HG02970 (cell line): ENCODE measurements at regions not wholly inside any gene's neighbourhood (a gene's known extent, or its start where the extent isn't known, plus 50 kb on each side); places are given as distances from the start of the nearest gene placed in this dataset.
"Not testable (repeated sequence)": the region's sequence is repeated elsewhere in the genome, so short reads cannot be mapped to it uniquely, and the experiment has no call there.

Experiments used
- ATAC-seq: cut with Tn5 transposase; IDR thresholded peaks from one replicate; pipeline ENCODE4 v1.9.1; 2021; ENCODE audit warnings: mild to moderate bottlenecking, moderate library complexity, moderate number of reproducible peaks; ENCODE audit not compliant: unreplicated experiment, low FRiP score

DNA sequence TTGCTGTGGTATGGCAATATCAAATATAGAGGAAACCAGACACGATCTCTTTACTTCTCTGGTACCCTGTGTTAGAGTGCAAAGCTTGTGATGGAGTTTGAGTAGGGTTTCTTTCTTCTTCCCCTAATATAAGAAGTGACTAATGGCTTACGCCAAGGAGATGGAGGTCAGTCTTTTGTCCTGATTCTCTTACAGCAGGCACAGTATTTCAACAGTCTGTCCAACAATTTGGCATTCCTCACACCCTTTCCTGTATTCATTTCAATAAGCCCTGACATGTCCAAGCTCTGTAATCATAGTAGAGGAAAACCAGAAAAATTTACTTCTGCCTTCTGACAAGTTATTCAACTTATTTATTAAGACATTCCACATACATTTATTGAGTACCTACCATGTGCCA lies 546.2 kb downstream of the TMEM135 start:
- ATAC-seq, result no peak

- no peak for ATAC-seq
Measured at GRCh38 chr11:87575088-87575487, 537.4 kb downstream of the TMEM135 start.

GRCh38 chr11:87574193-87574592 lies 536.5 kb downstream of the TMEM135 start:
- ATAC-seq, result no peak

- no peak for ATAC-seq
Measured at GRCh38 chr11:87573708-87574107, 536.0 kb downstream of the TMEM135 start.

- ATAC-seq, result no peak
Measured at GRCh38 chr11:87572881-87573280, 535.1 kb downstream of the TMEM135 start.

DNA sequence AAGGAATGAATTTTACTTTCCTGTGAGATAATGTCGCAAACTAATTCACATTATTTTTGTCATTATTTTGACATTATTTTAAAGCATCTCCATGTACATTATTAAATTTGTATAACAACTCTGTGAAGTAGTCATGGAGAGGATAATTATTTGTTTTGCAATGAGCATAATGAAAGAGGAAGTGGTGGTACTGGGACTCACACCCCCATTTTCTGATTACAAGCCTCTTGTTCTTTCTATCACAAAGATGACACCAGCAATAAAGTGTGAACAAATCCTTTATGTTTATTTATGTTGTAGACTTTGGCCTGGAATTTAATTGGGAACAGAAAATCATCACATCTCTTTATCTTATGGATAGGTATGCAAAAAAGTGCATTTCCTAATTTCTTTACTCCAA lies 522.6 kb downstream of the TMEM135 start:
- ATAC-seq, result no peak

DNA sequence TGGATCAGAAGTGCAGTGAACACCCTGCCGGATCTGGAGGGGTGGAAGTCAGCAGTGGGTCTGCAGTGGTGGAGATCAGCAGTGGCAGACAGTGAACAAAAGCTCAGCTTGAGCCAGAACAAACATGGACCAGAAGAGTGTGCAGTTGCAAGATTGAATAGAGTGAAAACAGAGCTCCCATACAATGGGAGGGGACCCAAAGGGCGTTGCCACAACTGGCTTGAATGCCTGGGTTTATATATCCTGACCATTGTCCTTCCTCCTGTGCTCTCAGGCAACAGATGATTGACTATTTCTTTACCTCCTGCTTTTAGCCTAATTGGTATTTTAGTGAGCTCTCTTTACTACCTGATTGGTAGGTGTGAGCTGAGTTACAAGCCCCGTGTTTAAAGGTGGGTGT lies 522.1 kb downstream of the TMEM135 start:
- ATAC-seq, result not testable (repeated sequence)

DNA sequence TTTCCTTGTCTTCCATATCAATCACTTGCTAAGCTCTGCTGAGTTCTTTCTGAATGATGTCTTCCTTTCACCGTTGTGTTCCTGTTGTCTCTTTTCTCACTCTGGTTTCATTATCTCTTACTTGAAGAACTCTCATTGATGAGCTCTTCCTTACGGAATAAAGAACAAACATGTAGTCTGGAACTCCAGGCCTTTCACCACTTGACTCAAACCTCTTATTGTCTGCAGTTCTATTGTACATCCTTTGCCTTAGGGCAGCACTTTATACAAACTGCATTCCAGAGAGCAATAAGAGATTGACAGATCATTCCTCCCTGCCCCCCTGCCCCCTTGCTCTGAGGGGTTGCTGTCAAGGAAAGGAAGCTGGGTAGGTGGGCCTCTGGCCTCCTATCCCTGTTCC lies 517.4 kb downstream of the TMEM135 start:
- ATAC-seq, result no peak

- no peak for ATAC-seq
Measured at GRCh38 chr11:87548797-87549196, 511.1 kb downstream of the TMEM135 start.

DNA sequence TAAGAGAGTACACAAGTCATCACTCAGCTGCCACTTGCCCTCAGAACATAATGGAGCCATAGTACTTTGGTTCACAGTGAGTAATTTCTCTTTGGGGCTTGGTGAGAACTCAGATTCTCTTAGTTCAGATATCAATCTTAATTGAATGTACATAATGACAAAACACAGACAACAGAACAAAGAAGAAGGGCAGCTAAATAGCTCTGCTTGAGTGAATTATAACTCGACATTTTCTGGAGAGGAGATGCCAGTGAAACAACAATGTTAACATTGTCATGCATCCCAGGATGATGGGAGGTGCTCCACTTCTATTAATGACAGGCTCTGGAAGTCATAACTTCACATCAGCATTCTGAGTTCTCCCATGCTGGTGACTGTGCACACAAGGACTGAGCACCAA lies 508.1 kb downstream of the TMEM135 start:
- no peak for ATAC-seq

DNA sequence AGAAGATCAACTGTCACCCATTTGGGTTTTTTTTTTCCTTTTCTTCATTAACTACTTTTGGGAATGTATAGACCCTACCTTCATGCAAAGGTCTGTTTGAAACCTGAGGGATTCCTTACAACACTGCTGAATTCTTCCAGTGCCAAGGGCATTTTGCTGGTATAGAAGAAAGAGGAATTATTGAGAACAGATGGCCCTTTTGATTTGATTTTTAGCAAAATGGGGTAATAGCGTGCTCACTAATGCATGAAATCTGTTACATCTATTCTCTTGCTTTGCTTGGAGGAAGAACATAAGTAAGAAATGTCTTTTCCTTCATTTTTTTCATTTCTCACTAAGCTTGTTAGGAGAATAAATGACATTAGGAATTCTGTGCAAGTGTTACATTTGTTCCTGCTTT lies 501.9 kb downstream of the TMEM135 start:
- ATAC-seq, result no peak

DNA sequence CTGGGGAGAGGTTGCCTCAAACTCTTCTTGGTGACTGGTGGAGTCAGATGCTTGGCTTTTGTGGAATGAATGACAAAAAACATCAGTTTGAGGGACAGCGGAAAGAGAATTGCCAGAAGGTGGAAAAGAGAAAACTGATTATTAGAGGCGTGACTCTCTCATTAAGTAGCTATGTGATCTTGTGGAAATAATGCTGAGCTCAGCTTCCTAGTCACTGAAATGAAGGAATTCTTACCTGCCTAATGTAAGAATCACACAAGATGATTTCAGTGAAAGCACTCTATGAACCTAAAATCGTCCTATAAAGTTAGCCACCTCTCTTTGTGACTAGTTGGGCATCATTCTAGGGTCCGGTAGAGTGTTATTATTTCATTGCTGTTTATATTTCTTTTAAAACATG lies 498.8 kb downstream of the TMEM135 start:
- ATAC-seq, result no peak

- ATAC-seq, result no peak
Measured at GRCh38 chr11:87536016-87536415, 498.3 kb downstream of the TMEM135 start.

DNA sequence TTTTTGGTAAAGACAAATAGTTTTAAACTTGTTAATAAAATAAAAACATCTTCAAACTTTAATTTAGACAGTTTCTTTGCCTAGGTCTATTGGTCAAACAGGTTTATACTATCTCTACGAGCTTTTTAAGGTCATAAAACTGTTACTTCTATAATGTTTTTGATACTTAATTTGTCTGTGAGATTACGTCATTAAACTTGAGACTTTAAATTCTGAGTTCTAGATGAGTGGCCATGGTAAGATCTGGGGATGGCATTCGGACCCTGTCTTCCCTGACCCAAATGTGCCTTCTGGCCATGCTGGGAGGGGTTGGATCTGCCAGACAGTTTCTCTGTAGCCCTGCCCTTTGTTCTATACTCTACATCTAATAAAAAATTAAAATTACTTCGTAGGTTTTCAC lies 497.8 kb downstream of the TMEM135 start:
- ATAC-seq, result no peak

- not testable (repeated sequence) for ATAC-seq
Measured at GRCh38 chr11:87531835-87532234, 494.1 kb downstream of the TMEM135 start.

DNA sequence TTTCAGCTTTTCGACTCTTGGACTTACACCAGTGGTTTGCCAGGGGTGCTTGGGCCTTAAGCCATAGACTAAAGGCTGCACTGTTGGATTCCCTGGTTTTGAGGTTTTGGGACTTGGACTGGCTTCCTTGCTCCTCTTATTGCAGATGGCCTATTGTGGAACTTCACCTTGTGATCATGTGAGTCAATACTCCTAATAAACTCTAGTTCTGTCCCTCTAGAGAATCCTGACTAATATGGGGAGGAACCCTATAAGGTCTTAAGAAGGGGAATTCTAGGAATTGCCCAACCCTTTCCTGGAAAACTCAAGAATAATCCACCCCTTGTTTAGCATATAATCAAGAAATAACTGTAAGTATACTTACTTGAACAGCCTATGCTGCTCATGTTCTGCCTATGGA lies 491.8 kb downstream of the TMEM135 start:
- no peak for ATAC-seq

- no peak for ATAC-seq
Measured at GRCh38 chr11:87528752-87529151, 491.0 kb downstream of the TMEM135 start.

GRCh38 chr11:87523276-87523675 lies 485.5 kb downstream of the TMEM135 start:
- ATAC-seq, result no peak

GRCh38 chr11:87518266-87518665 lies 480.5 kb downstream of the TMEM135 start:
- ATAC-seq, result no peak

GRCh38 chr11:87517351-87517750 lies 479.6 kb downstream of the TMEM135 start:
- no peak for ATAC-seq

GRCh38 chr11:87507722-87508121 lies 470.0 kb downstream of the TMEM135 start:
- ATAC-seq, result not testable (repeated sequence)

DNA sequence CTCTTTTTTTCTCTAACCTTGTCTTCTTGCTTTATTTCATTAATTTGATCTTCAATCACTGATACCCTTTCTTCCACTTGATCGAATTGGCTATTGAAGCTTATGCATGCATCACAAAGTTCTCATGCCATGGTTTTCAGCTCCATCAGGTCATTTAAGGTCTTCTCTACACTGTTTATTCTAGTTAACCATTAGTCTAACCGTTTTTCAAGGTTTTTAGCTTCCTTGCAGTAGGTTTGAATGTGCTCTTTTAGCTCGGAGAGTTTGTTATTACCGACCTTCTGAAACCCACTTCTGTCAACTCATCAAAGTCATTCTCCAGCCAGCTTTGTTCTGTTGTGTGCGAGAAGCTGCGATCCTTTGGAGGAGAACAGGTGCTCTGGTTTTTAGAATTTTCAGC lies 469.2 kb downstream of the TMEM135 start:
- ATAC-seq, result not testable (repeated sequence)

GRCh38 chr11:87501388-87501787 lies 463.7 kb downstream of the TMEM135 start:
- no peak for ATAC-seq
